Ishikawa (cell line): ENCODE measurements at regions not wholly inside any gene's neighbourhood (a gene's known extent, or its start where the extent isn't known, plus 50 kb on each side); places are given as distances from the start of the nearest gene placed in this dataset.

Source experiments
- CREB1 ChIP-seq: IDR thresholded peaks from 2 replicates; pipeline ENCODE4 v1.6.1; 2012; ENCODE audit warnings: low read depth
- EGR1 ChIP-seq: IDR thresholded peaks from 2 replicates; pipeline ENCODE4 v1.6.1; 2012
- EP300 ChIP-seq: IDR thresholded peaks from 2 replicates; pipeline ENCODE4 v1.6.1; 2012; ENCODE audit warnings: borderline replicate concordance
- RAD21 ChIP-seq: IDR thresholded peaks from 2 replicates; pipeline ENCODE4 v1.6.1; 2012; ENCODE audit warnings: low read depth

DNA sequence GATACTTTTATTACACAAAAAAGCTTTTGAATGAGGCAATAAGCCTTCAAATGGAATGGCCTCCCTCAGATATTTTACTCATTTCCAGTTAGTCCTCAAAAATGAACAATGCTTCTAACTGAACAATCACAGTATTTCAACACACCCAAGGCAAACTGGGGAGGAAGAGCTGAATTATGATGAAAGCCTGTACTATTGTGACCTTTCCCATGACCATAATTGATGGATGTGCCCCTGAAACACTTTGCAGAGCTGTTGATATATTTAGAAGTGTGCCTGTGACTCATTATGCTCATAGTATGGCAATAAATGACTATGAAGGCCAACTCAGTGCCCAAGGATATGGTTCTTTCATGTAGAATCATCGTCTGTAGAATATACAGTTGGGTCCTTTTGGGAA is 248.1 kb downstream of the AHR start:
- TF ChIP-seq RAD21 (no peak), EGR1 (no peak), CREB1 (no peak), EP300 (no peak)
